GM23338 (cell line): ENCODE measurements at regions not wholly inside any gene's neighbourhood (a gene's known extent, or its start where the extent isn't known, plus 50 kb on each side); places are given as distances from the start of the nearest gene placed in this dataset.

Experiments used
- ATAC-seq: fragments of 200-7000 bp; cut with Tn5 transposase; 3 replicates; pipeline ENCODE4 v1.9.1; 2020
- DNase-seq: peaks from one replicate; pipeline ENCODE4 v3.0.0-alpha.2; 2015; ENCODE audit warnings: low spot score
- H2AFZ ChIP-seq: fragments of 200-600 bp; sonication (generic); 2 replicates; pipeline ENCODE4 v1.8.0; 2016; ENCODE audit warnings: antibody characterized with exemption, mild to moderate bottlenecking, moderate library complexity
- H3F3A ChIP-seq: fragments of 200-600 bp; sonication (generic); replicated peaks from 2 replicates; pipeline ENCODE4 v1.8.0; 2017; ENCODE audit warnings: antibody characterized with exemption, mixed run types, low read depth
- H3K27ac ChIP-seq: fragments of 200-600 bp; sonication (generic); 2 replicates; pipeline ENCODE4 v1.6.1; 2016; ENCODE audit warnings: low read depth
- H3K27me3 ChIP-seq: fragments of 200-600 bp; sonication (generic); 2 replicates; pipeline ENCODE4 v1.8.0; 2016; ENCODE audit warnings: mild to moderate bottlenecking, mixed run types, moderate library complexity; ENCODE audit not compliant: insufficient read depth
- H3K36me3 ChIP-seq: fragments of 200-600 bp; sonication (generic); 2 replicates; pipeline ENCODE4 v1.8.0; 2016; ENCODE audit warnings: mild to moderate bottlenecking; ENCODE audit not compliant: insufficient read depth
- H3K4me1 ChIP-seq: fragments of 200-600 bp; sonication (generic); 2 replicates; pipeline ENCODE4 v1.8.0; 2016; ENCODE audit warnings: mild to moderate bottlenecking, moderate library complexity; ENCODE audit not compliant: insufficient read depth
- H3K4me2 ChIP-seq: fragments of 200-600 bp; sonication (generic); 2 replicates; pipeline ENCODE4 v1.7.1; 2017; ENCODE audit warnings: mixed run types
- H3K4me3 ChIP-seq: fragments of 200-600 bp; sonication (generic); 2 replicates; pipeline ENCODE4 v1.6.1; 2016; ENCODE audit warnings: mixed run types
- H3K79me2 ChIP-seq: fragments of 200-600 bp; sonication (generic); replicated peaks from 2 replicates; pipeline ENCODE4 v1.8.0; 2017; ENCODE audit warnings: mild to moderate bottlenecking; ENCODE audit not compliant: insufficient read depth
- H3K9me2 ChIP-seq: fragments of 200-600 bp; sonication (generic); 2 replicates; pipeline ENCODE4 v1.8.0; 2017; ENCODE audit not compliant: insufficient read depth
- H4K20me1 ChIP-seq: fragments of 200-600 bp; sonication (generic); replicated peaks from 2 replicates; pipeline ENCODE4 v1.8.0; 2017; ENCODE audit warnings: mild to moderate bottlenecking; ENCODE audit not compliant: insufficient read depth
- H3K27ac Mint-ChIP-seq: 2 replicates; pipeline ENCODE4 v1.8.0; 2020; ENCODE audit warnings: inconsistent platforms, mild to moderate bottlenecking, moderate library complexity, mixed read lengths
- H3K27me3 Mint-ChIP-seq: 3 replicates; pipeline ENCODE4 v1.8.0; 2022; ENCODE audit warnings: low read depth, mild to moderate bottlenecking, moderate library complexity, mixed read lengths, inconsistent platforms; ENCODE audit not compliant: insufficient read depth, poor library complexity
- H3K36me3 Mint-ChIP-seq: 3 replicates; pipeline ENCODE4 v1.8.0; 2021; ENCODE audit warnings: low read depth, mild to moderate bottlenecking, inconsistent platforms, moderate library complexity, mixed read lengths
- H3K4me1 Mint-ChIP-seq: 3 replicates; pipeline ENCODE4 v1.8.0; 2020; ENCODE audit warnings: mild to moderate bottlenecking, inconsistent platforms, mixed read lengths
- H3K4me3 Mint-ChIP-seq: 3 replicates; pipeline ENCODE4 v1.8.0; 2021; ENCODE audit warnings: moderate library complexity, mild to moderate bottlenecking, inconsistent platforms, mixed read lengths
- H3K9me3 Mint-ChIP-seq: 3 replicates; pipeline ENCODE4 v1.8.0; 2020; ENCODE audit warnings: moderate library complexity, mild to moderate bottlenecking, inconsistent platforms, mixed read lengths
- CREB1 ChIP-seq: fragments of 250-450 bp; sonication (Bioruptor Pico); IDR thresholded peaks from 2 replicates; pipeline ENCODE4 v1.5.0; 2020; ENCODE audit warnings: low read depth, mild to moderate bottlenecking, moderate library complexity
- EZH2 ChIP-seq: fragments of 200-600 bp; sonication (generic); IDR thresholded peaks from one replicate; pipeline ENCODE4 v1.8.0; 2017; ENCODE audit warnings: antibody characterized with exemption, mild to moderate bottlenecking, low read depth; ENCODE audit not compliant: unreplicated experiment
- EZH2phosphoT487 ChIP-seq: fragments of 200-600 bp; sonication (generic); IDR thresholded peaks from one replicate; pipeline ENCODE4 v1.8.1; 2018; ENCODE audit warnings: antibody characterized with exemption; ENCODE audit not compliant: unreplicated experiment
- JUNB ChIP-seq: IDR thresholded peaks from one replicate; pipeline ENCODE4 v1.6.1; 2016; ENCODE audit warnings: antibody characterized with exemption; ENCODE audit not compliant: unreplicated experiment
- NANOG ChIP-seq: IDR thresholded peaks from 2 replicates; pipeline ENCODE4 v1.6.1; 2016; ENCODE audit warnings: antibody characterized with exemption, borderline replicate concordance
- POLR2AphosphoS5 ChIP-seq: IDR thresholded peaks from 2 replicates; pipeline ENCODE4 v1.6.1; 2016; ENCODE audit warnings: antibody characterized with exemption, low read depth
- STAT1 ChIP-seq: IDR thresholded peaks from one replicate; pipeline ENCODE4 v1.6.1; 2016; ENCODE audit warnings: antibody characterized with exemption; ENCODE audit not compliant: unreplicated experiment
- ZNF114 ChIP-seq: fragments of 250-450 bp; sonication (Bioruptor Pico); IDR thresholded peaks from 2 replicates; pipeline ENCODE4 v1.5.0; 2020; ENCODE audit warnings: mild to moderate bottlenecking, moderate library complexity
- ZNF331 ChIP-seq: fragments of 250-450 bp; sonication (Bioruptor Pico); IDR thresholded peaks from 2 replicates; pipeline ENCODE4 v1.5.0; 2020; ENCODE audit warnings: low read depth, mild to moderate bottlenecking, moderate library complexity
- TF ChIP-seq, protein P1 (sequence below): IDR thresholded peaks from one replicate; pipeline ENCODE4 v1.6.1; 2018; ENCODE audit warnings: antibody characterized with exemption; ENCODE audit not compliant: unreplicated experiment
- TF ChIP-seq, protein P2 (sequence below): fragments of 250-450 bp; sonication (Bioruptor Pico); IDR thresholded peaks from 2 replicates; pipeline ENCODE4 v1.5.0; 2020; ENCODE audit warnings: mild to moderate bottlenecking, moderate library complexity
- TF ChIP-seq, protein P3 (sequence below), 2 experiments: fragments of 200-600 bp in 1 of 2; sonication (generic) in 1 of 2; conservative IDR thresholded peaks; 2 replicates each; pipeline versions ENCODE4 v1.5.1 to v1.6.1; 2016 to 2017; ENCODE audit warnings: antibody characterized with exemption in 2 of 2, low read depth in 2 of 2, mild to moderate bottlenecking in 2 of 2, moderate library complexity in 1 of 2
- TF ChIP-seq, protein P4 (sequence below): IDR thresholded peaks from 2 replicates; pipeline ENCODE4 v1.6.1; 2016; ENCODE audit warnings: antibody characterized with exemption

DNA sequence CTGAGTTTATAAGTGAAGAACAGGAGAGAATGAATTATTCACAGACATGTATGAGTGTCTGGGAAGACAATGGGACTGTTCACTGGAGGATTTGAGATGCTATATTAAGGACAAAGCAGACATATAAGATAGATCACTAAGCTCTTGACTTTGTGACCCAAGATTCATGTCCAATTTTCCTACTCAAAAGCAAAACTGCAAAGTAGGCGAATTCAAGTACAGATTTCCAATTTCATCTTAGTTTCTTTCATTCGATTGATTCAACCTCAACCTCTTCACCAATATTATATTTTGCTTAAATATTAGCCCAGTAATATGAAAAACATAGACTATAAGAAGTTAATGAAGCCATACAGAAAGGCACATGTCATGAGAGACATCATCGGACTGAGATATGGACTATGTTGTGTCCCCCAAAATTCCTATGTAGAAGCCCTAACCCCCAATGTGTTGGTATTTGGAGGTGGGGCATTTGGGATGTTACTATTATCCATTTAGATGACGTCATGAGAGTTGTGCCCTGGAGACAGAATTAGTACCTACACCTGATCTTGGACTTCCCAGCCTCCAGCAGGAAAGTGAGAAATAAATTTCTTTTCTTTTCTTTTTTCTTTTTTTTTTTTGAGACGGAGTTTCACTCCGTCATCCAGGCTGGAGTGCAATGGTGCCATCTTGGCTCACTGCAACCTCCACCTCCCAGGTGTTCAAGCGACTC, 353.7 kb upstream of the AKR1E2 start:
- Histone ChIP-seq H3K79me2 (no peaks in the 10 kb centered on the region), H3K4me1 (peaks cover 12% of the 10 kb centered on the region; the same call in 1 of the 2 replicates), H3K4me2 (no peak overlapping the region), H3K36me3 (no peaks in the 10 kb centered on the region), H3K9me2 (no peaks in the 10 kb centered on the region; the same call in 1 of the 2 replicates), H2AFZ (no peak overlapping the region), H3K27me3 (no peaks in the 10 kb centered on the region), H4K20me1 (no peaks in the 10 kb centered on the region), H3F3A (no peaks in the 10 kb centered on the region), H3K4me3 (no peak overlapping the region), H3K27ac (no peak overlapping the region)
- Mint-ChIP-seq H3K27me3 (no peaks in the 10 kb centered on the region), H3K4me1 (peaks cover 21% of the 10 kb centered on the region), H3K4me3 (no peak overlapping the region), H3K36me3 (no peaks in the 10 kb centered on the region), H3K27ac (no peak overlapping the region), H3K9me3 (no peaks in the 10 kb centered on the region)
- ATAC-seq = no peak
- TF ChIP-seq, protein P1, sequence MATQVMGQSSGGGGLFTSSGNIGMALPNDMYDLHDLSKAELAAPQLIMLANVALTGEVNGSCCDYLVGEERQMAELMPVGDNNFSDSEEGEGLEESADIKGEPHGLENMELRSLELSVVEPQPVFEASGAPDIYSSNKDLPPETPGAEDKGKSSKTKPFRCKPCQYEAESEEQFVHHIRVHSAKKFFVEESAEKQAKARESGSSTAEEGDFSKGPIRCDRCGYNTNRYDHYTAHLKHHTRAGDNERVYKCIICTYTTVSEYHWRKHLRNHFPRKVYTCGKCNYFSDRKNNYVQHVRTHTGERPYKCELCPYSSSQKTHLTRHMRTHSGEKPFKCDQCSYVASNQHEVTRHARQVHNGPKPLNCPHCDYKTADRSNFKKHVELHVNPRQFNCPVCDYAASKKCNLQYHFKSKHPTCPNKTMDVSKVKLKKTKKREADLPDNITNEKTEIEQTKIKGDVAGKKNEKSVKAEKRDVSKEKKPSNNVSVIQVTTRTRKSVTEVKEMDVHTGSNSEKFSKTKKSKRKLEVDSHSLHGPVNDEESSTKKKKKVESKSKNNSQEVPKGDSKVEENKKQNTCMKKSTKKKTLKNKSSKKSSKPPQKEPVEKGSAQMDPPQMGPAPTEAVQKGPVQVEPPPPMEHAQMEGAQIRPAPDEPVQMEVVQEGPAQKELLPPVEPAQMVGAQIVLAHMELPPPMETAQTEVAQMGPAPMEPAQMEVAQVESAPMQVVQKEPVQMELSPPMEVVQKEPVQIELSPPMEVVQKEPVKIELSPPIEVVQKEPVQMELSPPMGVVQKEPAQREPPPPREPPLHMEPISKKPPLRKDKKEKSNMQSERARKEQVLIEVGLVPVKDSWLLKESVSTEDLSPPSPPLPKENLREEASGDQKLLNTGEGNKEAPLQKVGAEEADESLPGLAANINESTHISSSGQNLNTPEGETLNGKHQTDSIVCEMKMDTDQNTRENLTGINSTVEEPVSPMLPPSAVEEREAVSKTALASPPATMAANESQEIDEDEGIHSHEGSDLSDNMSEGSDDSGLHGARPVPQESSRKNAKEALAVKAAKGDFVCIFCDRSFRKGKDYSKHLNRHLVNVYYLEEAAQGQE = no peak
- TF ChIP-seq, protein P2, sequence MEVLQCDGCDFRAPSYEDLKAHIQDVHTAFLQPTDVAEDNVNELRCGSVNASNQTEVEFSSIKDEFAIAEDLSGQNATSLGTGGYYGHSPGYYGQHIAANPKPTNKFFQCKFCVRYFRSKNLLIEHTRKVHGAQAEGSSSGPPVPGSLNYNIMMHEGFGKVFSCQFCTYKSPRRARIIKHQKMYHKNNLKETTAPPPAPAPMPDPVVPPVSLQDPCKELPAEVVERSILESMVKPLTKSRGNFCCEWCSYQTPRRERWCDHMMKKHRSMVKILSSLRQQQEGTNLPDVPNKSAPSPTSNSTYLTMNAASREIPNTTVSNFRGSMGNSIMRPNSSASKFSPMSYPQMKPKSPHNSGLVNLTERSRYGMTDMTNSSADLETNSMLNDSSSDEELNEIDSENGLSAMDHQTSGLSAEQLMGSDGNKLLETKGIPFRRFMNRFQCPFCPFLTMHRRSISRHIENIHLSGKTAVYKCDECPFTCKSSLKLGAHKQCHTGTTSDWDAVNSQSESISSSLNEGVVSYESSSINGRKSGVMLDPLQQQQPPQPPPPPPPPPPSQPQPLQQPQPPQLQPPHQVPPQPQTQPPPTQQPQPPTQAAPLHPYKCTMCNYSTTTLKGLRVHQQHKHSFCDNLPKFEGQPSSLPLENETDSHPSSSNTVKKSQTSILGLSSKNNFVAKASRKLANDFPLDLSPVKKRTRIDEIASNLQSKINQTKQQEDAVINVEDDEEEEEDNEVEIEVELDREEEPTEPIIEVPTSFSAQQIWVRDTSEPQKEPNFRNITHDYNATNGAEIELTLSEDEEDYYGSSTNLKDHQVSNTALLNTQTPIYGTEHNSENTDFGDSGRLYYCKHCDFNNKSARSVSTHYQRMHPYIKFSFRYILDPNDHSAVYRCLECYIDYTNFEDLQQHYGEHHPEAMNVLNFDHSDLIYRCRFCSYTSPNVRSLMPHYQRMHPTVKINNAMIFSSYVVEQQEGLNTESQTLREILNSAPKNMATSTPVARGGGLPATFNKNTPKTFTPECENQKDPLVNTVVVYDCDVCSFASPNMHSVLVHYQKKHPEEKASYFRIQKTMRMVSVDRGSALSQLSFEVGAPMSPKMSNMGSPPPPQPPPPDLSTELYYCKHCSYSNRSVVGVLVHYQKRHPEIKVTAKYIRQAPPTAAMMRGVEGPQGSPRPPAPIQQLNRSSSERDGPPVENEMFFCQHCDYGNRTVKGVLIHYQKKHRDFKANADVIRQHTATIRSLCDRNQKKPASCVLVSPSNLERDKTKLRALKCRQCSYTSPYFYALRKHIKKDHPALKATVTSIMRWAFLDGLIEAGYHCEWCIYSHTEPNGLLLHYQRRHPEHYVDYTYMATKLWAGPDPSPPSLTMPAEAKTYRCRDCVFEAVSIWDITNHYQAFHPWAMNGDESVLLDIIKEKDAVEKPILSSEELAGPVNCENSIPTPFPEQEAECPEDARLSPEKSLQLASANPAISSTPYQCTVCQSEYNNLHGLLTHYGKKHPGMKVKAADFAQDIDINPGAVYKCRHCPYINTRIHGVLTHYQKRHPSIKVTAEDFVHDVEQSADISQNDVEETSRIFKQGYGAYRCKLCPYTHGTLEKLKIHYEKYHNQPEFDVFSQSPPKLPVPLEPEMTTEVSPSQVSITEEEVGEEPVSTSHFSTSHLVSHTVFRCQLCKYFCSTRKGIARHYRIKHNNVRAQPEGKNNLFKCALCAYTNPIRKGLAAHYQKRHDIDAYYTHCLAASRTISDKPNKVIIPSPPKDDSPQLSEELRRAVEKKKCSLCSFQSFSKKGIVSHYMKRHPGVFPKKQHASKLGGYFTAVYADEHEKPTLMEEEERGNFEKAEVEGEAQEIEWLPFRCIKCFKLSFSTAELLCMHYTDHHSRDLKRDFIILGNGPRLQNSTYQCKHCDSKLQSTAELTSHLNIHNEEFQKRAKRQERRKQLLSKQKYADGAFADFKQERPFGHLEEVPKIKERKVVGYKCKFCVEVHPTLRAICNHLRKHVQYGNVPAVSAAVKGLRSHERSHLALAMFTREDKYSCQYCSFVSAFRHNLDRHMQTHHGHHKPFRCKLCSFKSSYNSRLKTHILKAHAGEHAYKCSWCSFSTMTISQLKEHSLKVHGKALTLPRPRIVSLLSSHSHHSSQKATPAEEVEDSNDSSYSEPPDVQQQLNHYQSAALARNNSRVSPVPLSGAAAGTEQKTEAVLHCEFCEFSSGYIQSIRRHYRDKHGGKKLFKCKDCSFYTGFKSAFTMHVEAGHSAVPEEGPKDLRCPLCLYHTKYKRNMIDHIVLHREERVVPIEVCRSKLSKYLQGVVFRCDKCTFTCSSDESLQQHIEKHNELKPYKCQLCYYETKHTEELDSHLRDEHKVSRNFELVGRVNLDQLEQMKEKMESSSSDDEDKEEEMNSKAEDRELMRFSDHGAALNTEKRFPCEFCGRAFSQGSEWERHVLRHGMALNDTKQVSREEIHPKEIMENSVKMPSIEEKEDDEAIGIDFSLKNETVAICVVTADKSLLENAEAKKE (CRISPR knock-in tag) = no peak
- TF ChIP-seq, protein P3, sequence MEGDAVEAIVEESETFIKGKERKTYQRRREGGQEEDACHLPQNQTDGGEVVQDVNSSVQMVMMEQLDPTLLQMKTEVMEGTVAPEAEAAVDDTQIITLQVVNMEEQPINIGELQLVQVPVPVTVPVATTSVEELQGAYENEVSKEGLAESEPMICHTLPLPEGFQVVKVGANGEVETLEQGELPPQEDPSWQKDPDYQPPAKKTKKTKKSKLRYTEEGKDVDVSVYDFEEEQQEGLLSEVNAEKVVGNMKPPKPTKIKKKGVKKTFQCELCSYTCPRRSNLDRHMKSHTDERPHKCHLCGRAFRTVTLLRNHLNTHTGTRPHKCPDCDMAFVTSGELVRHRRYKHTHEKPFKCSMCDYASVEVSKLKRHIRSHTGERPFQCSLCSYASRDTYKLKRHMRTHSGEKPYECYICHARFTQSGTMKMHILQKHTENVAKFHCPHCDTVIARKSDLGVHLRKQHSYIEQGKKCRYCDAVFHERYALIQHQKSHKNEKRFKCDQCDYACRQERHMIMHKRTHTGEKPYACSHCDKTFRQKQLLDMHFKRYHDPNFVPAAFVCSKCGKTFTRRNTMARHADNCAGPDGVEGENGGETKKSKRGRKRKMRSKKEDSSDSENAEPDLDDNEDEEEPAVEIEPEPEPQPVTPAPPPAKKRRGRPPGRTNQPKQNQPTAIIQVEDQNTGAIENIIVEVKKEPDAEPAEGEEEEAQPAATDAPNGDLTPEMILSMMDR (conservative IDR thresholded peaks at IDR 0.05; ENCODE audit: low read depth in 2 of 2) = no peak
- TF ChIP-seq POLR2AphosphoS5 (no peak), CREB1 (no peak), STAT1 (no peak), JUNB (no peak), EZH2phosphoT487 (no peak), ZNF331 (CRISPR knock-in tag) (no peak), EZH2 (no peak), NANOG (no peak), ZNF114 (no peak)
- TF ChIP-seq, protein P4, sequence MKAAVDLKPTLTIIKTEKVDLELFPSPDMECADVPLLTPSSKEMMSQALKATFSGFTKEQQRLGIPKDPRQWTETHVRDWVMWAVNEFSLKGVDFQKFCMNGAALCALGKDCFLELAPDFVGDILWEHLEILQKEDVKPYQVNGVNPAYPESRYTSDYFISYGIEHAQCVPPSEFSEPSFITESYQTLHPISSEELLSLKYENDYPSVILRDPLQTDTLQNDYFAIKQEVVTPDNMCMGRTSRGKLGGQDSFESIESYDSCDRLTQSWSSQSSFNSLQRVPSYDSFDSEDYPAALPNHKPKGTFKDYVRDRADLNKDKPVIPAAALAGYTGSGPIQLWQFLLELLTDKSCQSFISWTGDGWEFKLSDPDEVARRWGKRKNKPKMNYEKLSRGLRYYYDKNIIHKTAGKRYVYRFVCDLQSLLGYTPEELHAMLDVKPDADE = no peak
- DNase-seq = no peak
